Fibroblast of pulmonary artery (primary cell): ENCODE measurements at regions not wholly inside any gene's neighbourhood (a gene's known extent, or its start where the extent isn't known, plus 50 kb on each side); places are given as distances from the start of the nearest gene placed in this dataset.

Source experiments
- DNase-seq: peaks from one replicate; pipeline ENCODE4 v3.0.0-alpha.2; 2010; ENCODE audit warnings: low read depth
- H3K4me3 ChIP-seq: replicated peaks from 2 replicates; pipeline ENCODE4 v1.5.1; 2011; ENCODE audit warnings: low read depth, mild to moderate bottlenecking, control low read depth, low read length, moderate library complexity
- CTCF ChIP-seq: IDR thresholded peaks from 2 replicates; pipeline ENCODE4 v1.5.1; 2011; ENCODE audit warnings: mild to moderate bottlenecking, control low read depth, low read length, inconsistent platforms; ENCODE audit errors: missing control alignments

DNA sequence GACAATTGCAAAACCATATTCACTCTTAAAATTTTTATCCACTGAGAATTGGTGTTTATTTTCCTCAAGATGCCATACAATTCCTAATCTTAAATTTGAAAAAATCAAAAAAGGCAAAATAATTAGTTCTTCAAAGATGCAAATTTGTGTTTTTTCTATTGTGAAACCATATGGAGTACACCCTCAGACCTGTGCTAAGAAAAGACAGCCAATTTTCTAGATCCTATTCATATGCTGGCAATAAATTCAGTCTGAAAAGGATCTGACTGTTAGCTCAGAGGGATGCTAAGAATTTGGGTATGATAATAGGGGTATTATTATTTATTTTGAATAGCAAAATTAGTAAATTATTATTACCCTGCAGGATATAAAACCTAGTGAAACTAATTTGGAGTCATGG is 476.9 kb upstream of the SYT1 start:
- no peak for TF ChIP-seq CTCF
- no peak overlapping the region for H3K4me3 ChIP-seq

GRCh38 chr12:78388461-78388860 is 476.1 kb upstream of the SYT1 start:
- DNase-seq: no peak
- no peak for TF ChIP-seq CTCF

More for the DNA sequence above, 476.9 kb upstream of the SYT1 start:
- no peak for DNase-seq

GRCh38 chr12:78390920-78391319 is 473.7 kb upstream of the SYT1 start:
- TF ChIP-seq CTCF: no peak

More at GRCh38 chr12:78388461-78388860, 476.1 kb upstream of the SYT1 start:
- H3K4me3 ChIP-seq: no peak overlapping the region

GRCh38 chr12:78392918-78393317 is 471.7 kb upstream of the SYT1 start:
- DNase-seq: peak; percentile 46

More at GRCh38 chr12:78390920-78391319, 473.7 kb upstream of the SYT1 start:
- DNase-seq: no peak
- no peak overlapping the region for H3K4me3 ChIP-seq

DNA sequence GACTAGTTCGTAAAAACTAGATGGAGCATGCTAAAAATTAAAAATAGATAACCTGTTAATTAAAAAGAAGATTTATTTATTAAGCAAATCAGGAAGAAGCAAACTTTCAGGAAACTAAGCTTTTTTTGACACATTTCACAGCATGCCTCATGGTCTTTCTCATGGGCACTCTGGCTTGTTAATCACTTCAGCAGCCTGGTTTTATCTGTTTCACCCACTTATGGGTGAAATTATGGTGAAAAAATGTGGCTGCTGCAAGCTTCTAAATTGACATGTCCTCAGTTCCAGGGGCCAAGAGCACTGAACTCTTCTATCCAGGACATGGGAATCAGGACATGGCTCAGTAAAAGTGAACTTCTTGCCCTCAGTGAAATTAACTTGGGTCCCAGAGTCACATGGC is 468.6 kb upstream of the SYT1 start:
- no peak for DNase-seq
- no peak for TF ChIP-seq CTCF
- no peak overlapping the region for H3K4me3 ChIP-seq

More at GRCh38 chr12:78392918-78393317, 471.7 kb upstream of the SYT1 start:
- no peak overlapping the region for H3K4me3 ChIP-seq
- peak; percentile 13 for TF ChIP-seq CTCF

DNA sequence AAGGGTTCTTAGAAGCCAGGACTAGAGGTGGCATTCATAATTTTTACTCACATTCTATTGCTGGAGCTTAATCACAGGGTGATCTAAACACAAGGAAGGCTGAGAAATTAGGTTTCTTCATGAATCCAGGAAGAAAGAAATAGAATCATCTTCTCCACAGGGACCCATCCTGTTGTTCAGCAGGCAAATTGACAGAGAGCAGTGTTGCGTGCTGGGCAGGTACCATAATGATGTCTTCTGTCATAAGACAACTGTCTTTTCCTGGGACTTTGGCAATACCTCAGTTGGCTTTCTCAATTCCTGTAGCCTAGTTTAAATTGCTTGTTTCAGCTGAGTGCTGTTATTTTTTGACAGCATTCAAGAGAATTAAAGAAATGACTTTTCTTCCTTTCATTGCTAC is 468.0 kb upstream of the SYT1 start:
- no peak for DNase-seq
- H3K4me3 ChIP-seq: no peak overlapping the region
- TF ChIP-seq CTCF: no peak

DNA sequence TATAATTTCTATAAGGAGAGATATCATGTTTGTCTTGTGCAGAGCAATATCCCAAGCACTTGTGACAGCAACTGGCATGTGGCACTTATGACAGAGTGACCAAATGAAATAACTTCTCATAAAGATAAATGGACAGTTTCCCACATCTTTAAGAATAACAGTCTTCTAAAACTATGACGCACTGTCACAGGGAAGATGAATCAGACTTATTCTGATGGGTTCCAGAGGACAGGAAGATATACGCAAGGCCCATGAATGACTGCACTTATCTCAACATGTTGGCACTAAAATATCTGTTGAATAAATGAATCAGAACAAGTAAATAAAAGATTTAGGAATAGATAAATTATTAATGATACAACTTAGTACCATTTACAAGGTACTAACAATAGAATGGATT is 465.8 kb upstream of the SYT1 start:
- no peak overlapping the region for H3K4me3 ChIP-seq
- peak; percentile 27 for DNase-seq
- TF ChIP-seq CTCF: no peak
